HG02610 (cell line): ENCODE measurements at regions not wholly inside any gene's neighbourhood (a gene's known extent, or its start where the extent isn't known, plus 50 kb on each side); places are given as distances from the start of the nearest gene placed in this dataset.
A peak's percentile ranks its signal among the peaks of the same experiment; 100 is the strongest.

Experiments used
- ATAC-seq: cut with Tn5 transposase; IDR thresholded peaks from one replicate; pipeline ENCODE4 v1.9.1; 2021; ENCODE audit warnings: mild to moderate bottlenecking, moderate library complexity; ENCODE audit not compliant: unreplicated experiment

GRCh38 chr4:146029939-146030710 is 91.5 kb upstream of the ZNF827 start:
- peak; percentile 87 for ATAC-seq

GRCh38 chr4:146029147-146029546 is 90.5 kb upstream of the ZNF827 start:
- ATAC-seq: peak; percentile 66

GRCh38 chr4:146027761-146028160 is 89.1 kb upstream of the ZNF827 start:
- ATAC-seq: no peak

DNA sequence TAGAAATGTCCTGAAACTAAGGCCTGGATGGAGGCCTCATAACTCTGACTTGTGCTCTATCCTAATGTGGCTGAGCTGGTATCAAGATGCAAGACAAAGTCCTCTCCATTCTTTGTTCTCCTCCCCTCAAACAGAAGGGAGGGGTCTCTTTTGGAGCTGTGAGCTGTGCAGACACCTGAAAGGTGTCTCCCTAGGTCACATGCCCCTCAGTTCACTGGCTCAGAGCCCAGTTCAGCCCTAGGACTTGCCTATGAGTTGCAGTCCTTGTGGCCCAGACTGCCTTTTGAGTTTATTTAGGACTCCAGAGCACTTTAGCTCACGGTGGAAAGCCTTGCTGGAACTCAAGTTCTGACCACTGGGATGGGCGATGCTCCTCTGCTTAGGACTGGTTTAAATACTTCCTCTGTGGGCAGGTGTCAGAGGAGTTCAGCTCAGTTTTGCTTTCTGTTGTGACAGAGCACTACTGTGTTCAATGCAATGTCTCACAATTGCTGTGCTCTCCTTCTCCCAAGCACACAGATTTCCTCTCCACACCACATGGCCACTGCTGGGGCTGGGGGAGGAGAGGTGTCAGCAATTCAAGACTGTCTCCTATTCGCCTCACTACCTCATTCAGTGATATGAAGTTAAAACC is 84.8 kb upstream of the ZNF827 start:
- ATAC-seq: peak; percentile 93

- no peak for ATAC-seq
Observed at GRCh38 chr4:146022541-146022940, 83.9 kb upstream of the ZNF827 start.

DNA sequence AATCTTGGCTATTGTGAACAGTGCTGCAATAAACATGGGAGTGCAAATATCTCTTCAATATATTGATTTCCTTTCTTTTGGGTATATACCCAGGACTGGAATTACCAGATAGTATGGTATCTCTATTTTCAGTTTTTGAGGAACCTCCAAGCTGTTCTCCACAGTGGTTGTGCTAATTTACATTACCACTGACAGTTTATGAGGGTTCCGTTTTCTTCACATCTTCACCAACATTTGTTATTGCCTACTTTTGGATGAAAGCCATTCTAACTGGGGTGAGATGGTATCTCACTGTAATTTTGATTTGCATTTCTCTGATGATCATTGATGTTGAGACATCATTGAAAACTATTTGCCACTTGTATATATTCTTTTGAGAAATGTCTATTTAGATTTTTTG is 79.6 kb upstream of the ZNF827 start:
- ATAC-seq: no peak

DNA sequence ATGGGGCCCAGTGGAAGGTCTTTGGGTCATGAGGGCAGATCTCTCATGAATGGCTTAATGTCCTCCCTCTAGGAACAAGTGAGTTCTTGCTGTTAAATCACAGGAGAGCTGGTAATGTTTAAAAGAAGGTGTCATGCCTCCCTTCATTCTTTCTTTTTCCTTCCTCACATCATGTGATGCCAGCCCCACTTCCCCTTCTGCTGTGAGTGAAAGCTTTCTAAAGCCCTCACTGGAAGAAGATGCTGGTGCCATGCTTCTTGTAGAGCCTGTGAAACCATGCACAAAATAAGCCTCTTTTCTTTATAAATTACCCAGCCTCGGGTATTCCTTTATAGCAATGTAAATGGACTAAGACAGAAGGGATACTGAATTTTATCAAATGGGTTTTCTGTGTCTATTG is 66.1 kb upstream of the ZNF827 start:
- no peak for ATAC-seq

DNA sequence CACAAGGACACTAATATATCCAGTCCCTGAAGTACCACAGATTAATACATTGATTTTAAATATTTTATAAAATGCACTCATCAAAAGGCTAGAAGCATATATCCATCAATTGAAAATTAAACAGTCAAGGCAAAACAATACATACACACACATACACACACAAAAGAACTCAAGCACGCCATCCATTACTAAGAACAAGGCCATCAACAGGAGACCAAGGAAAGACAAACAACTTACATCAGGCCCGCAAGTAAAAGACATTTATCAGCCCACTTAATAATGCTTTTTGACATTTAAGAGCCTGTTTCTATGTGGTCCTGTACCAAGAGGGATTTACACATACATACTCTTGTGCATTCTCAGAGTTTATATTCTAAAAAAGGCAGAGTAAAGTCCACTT is 50.0 kb upstream of the ZNF827 start:
- ATAC-seq: no peak
